CD4-positive, alpha-beta T cell treated with Interleukin-17A for 1 hour (primary cell): ENCODE measurements at regions not wholly inside any gene's neighbourhood (a gene's known extent, or its start where the extent isn't known, plus 50 kb on each side); places are given as distances from the start of the nearest gene placed in this dataset.

Experiments used
- DNase-seq: peaks from one replicate; pipeline ENCODE4 v3.0.0-alpha.2; 2020

DNA sequence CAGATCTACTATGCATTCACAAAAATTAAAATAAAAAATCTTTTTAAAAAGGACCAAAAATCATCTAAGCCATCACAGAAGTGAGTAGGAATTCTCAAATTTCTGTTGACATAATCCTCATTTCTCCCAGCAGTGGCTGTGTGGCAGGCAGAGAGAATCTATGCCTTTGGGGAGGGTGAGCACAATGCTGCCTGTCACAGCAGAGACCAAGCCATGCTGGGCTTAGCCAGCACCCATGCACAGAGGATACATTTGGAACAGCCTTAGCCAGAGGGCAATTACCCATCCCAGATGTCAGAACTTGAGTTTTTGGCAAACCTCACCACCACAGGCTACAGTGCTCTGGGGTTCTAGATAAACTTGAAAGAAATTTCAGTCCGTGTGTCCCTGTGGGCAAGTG is 1274.8 kb upstream of the ADGRL3 start:
- no peak for DNase-seq

DNA sequence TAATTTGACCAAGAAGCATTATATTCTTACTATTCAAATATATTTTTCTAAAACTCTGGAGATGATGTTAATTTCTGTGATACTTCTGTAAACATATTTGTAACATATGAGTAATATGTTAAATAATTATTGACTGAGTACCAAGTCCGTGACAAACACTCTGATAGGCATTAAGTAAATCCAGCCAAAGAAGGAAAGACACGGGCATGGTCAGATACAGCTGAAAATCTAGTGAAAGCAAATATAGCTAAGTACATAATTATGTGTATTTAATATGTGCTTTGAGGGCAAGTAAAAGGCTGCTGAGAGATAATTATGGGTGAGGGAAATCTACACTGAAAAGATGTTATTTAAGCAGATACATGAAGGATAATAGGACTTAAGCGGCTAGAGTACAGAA is 1263.6 kb upstream of the ADGRL3 start:
- DNase-seq = no peak

DNA sequence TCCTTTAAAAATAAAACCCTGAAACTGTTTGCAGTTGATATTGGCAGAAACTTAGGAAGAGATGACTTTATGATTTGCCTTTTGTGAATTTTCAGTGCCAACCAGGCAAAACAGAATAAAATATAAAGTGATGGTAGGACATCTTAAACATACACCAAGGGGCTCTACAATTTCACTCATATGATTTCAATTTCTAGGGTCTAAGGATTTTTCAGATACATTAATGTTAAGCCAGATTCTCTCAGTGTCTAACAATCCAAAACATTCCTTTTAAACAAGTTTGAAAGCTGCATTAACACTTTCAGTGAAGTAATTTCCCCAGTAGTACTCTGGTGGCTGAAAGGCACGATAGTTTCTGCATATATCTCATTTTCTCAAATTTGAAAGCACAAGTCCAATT is 1262.0 kb upstream of the ADGRL3 start:
- no peak for DNase-seq

DNA sequence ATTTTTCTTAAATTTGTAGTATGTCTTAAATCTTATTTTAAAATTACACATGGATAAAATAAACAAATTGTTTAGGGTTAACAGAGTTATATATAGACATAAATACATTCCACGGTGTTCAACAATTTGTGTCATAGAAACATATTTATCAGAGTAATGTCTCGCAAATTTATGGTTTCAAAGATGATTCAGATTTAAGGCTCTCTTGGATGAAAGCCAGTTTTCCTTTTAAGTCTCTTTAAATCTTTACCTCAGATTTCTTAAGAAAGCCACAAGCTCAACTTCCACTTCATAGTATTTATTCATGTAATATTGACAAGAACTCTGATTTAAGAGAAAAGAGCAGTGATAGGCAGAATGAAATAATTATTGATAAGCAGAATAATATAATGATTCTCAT is 1254.8 kb upstream of the ADGRL3 start:
- DNase-seq = no peak

DNA sequence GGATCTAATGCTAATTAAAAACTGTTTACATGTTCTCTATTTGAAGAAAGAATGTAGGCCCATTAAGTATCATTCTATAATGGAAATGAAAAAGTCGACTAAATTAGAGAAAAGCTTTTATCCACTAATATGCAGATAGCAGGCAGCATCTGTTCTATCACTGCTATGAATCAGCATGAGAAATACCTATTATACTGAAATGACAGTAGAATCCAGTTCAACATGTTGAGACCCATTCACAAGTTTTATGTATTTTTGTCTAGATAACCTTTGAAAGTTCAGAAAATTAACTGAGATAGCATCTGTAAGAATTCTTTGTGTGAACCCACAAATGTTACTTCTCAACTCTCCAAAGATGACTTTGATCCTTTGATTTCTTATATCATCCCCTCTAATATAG is 1254.4 kb upstream of the ADGRL3 start:
- DNase-seq = no peak

DNA sequence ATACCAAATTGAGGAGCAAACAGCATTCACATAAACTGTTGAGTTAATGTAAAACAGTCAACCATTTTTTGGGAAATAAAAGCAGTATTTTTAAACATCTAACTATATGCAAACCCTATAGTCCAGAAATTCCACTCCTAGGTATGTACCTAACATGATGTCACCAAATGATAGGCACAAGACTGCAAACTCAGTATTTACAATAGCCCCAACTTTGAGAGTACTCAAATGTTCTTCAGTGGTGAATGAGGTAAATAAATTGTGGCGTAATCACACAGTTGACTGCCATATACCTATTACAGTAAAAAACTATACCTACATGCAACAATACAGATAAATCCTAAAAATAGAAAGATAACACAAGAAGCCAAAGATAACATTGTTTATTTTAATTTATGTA is 1243.8 kb upstream of the ADGRL3 start:
- DNase-seq = no peak

DNA sequence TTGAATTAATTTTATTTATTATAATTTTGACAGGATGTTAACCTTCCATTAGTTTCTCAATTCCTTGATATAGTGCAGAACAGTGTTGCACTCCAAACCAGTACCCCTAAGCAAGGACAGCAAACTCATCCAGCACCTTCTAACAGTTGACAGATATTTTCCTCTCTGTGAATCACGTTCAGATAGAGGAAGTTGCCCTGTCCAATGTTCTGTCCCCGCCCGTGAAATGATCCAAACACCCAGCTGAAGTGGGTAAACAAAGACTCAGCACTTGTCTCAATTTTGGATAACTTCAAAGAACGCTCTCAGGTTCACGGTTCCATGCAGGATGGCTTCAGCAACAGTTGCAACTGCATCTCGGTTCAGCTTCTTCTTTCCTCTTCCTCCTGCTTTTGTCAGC is 1240.0 kb upstream of the ADGRL3 start:
- no peak for DNase-seq

DNA sequence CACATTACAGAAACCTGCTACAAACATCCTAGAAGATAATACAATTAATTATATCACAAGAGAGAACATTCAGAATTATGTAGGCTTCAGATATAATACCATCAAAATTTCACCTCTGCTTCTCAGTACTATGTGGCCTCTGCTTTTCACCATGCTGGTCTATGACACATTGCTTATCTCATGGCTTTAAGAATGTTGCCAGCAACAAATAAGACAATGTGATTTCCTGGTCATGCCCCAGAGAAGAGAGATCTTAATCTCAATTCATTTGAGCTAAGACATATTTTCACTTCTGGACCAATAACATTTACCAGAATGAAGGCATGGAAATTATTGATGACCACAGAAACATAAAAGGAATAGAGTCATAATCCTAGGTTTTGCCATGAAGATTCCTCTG is 1233.4 kb upstream of the ADGRL3 start:
- no peak for DNase-seq

DNA sequence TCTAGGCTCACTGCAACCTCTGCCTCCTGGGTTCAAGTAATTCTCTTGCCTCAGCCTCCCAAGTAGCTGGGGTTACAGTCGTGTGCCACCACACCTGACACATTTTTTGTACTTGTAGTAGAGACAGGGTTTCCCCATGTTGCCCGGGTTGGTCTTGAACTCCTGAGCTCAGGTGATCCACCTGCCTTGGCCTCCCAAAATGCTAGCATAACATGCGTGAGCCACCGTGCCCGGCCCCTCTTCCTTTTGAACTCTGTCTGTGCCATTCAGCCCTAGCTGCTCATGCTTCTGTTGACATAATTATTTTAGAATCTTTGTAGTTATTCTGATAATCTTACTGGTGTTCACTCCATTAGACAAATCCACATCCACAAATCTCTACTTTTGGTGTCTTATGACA is 1231.3 kb upstream of the ADGRL3 start:
- no peak for DNase-seq

DNA sequence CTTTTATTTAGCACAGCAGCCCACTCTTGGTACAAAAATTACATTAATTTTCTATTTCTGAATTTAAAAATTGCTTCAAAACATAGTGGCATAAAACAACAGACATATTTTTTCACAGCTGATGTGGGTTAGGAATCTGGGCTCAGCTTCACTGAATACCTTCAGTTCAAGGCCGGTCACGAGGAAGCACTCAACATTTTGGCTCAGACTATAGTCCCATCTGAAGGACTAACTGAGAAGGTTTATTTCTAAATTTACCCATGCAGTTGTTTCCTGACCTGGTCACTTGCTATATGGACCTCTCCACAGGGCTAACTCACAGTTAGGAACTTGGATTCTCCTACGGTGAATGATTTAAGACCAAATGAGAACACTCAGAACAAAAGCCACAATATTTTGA is 1230.2 kb upstream of the ADGRL3 start:
- DNase-seq = no peak

DNA sequence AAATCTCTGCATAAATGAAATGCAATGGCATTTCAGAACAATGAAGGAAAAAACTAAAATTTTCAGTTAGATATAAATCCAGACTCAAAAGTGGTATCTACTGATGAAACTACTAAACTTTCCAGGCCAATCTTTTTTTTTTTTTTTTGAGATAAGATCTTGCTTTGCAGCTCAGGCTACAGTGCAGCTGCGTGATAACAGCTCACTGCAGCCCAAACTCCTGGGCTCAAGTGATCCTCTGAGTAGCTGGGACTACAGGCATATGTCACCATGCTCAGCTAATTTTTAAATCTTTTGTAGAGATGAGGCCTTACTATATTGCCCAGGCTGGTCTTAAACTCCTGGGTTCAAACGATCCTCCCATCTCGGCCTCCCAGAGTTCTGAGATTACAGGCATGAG is 1228.2 kb upstream of the ADGRL3 start:
- DNase-seq = no peak

DNA sequence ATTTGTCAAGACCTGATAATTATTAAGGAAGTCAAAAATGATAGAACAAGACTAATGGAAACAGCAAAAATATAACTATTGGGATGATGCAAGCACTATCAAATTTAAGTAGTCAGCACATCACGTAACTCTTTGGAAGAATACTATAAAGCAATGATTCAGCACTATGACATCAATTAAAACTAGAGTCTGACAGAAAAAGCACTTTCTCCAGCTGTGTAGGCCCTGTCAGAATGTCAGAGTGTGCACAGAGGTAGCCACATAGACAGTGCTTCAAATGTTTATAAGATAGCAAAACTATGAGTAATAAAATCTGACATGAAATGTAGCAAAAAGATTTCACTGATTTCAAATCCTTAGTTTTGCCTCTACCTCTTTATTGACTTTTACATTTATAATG is 1226.6 kb upstream of the ADGRL3 start:
- no peak for DNase-seq

DNA sequence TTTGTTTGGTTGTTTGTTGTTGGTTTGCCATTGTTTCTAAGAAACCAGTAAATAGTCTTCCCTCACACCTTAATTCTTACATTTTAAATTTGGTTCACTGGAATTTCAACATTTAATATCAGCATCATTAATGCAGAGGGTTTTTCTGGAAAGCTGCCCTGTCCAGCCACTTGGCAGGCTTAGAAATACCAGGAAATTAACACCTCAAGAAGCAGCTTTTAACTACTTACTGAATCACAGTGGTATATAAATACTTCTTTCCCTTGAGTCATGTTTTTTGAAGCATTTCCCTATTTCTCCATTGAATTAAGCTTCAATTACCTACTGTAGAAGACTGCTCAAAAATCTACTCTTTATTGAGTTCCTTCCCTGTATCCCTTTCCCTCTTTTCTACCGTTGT is 1221.1 kb upstream of the ADGRL3 start:
- no peak for DNase-seq

DNA sequence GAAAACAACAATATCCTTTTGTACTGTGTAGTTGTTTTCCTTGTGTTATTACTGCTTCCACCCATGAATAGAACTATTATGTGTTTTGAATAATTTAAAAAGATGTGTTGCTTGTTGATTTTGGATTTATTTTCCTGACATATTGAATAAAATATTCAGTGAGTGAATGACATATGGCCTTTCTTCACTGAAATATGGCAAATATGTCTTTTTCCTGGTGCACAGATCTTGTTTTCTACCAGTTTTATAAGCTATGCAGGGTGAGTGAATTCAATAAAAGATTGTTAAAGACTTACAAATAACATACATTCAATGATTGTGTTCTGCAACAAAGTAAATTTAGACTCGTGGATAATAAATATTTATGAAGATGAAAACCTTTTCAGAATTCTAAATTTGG is 1216.3 kb upstream of the ADGRL3 start:
- no peak for DNase-seq

DNA sequence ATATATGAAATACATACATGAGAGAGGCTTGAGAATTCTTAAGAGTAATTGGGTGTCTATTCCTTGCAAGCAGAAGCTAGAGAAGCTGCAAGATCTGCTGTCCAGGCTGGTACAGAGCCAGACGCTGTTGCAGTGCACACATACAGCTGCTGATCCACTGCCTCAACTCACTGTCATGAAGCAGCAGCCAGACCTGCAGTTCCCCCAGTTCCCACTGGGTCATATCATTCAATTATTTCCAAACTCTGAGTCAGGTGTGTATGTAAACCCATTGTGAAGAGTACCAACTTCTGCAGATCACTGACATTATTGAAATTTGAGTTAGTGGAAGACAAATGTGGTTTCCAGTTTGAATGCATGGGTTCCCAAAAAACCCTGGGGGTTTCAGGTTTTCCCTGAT is 1212.8 kb upstream of the ADGRL3 start:
- no peak for DNase-seq

DNA sequence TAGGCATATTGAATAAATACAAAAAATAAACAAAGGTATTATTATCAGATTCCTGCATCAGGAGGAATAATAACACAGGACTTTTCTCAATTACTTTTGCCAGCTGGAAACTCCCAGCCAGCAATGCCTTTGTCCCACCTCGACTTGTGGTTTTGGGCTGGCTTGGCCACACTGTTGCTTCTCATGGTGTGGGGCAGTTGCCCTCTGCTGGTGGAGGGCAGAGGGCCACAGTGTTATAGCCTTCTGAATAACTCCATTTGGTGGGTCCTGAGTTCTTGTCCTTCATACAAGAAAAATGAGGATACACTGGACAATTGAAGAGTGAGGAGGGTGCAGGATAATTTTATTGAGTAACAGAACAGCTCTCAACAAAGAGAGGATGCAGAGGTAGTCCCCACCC is 1206.0 kb upstream of the ADGRL3 start:
- DNase-seq = no peak

DNA sequence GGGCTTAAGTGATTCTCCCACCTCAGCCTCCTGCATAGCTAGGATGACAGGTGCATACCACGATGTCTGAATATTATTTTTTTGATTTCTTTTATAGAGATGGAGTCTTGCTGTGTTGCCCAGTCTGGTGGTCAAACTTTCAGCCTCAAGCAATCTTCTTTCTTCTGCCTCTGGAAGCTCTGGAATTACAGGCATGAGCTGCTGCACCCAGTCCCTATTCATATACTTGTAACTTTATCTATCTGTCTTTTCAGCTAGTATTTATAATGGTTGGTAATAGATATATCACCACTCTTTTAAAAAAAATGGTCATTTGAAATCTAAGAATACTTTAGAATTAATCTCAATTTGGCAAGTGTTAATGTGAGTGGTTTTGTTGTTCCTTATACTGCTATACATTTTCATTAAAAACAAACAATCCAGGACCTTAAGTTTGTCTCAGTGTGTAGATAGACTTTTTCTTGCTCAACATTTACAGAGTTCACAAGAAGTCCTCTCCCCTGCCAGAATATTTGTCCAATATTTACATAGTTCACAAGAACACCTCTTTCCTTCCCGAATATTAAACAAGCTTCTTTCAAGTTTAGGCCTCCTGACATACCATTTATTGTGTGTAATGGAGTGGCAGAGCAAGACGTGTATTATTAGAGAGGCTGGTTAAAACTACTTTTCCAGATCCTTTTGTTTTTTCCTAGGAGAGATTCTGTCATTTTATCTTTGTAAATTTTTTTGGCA is 1197.4 kb upstream of the ADGRL3 start:
- no peak for DNase-seq

DNA sequence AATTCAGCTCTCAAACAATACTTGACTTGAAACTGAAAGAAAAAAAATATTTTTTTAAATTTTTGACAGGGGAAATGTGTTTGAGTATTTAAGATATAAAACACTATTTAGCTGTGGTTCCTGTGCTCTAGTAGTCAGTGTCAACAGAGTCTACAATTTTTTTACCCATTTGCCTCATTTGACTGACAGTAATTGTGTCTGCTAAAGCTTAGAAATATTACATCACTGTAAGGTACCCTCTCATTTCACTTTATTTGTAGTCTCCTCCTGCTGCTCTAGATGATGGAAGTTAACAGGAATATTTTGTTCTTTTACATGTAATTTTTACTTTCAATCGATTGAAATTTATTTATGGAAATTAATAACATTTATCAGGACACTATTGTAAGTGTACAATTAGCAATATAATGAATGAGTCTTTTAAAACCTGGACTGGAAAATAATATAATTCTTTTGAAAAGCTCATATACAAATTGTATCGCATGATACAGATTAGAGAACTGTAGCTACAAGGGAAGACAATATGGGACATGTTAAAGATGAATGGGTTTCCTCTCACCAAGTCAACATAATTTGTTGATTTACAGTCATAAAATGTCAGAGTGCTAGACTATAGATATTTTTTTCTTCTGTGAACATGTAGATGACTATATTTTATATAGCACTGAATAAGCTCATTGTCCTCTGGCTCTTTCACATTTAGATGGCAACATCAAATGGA is 1186.5 kb upstream of the ADGRL3 start:
- no peak for DNase-seq

DNA sequence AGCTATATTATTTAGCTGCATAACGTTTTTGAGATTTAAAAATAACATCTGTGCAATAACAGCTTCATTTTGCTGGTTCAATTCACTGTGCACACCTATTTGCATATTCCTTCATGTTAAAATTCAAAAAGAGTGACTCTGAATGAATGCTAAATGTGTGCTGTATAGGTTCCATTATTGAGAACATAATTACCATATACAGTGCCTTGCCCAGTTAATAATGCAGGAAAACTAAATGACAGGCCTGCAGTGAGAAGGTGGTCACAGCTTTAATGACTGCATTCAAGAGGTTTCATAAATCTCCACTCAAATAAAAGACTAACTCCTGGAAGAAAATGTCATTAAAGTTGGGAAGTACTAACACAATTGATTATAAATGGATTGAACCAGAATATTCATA is 1183.2 kb upstream of the ADGRL3 start:
- DNase-seq = no peak

DNA sequence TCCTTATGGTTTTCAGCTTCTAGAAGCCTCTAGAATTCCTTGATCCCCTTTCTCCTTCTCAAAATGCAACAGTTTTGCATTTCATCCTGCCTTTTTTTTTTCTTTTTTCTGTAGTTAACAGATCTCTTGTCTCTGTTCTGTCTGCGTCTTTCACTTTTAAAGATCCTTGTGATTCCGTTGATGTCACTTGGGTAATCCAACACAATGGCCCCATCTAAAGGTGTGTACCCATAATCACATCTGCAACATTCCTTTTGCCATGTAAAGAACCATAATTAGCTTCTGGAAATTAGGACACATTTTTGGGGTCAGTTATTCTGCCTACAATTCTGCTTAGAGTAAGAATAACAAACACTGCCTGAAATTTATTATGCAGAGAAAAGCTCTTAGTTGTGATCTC is 1180.9 kb upstream of the ADGRL3 start:
- DNase-seq = no peak

DNA sequence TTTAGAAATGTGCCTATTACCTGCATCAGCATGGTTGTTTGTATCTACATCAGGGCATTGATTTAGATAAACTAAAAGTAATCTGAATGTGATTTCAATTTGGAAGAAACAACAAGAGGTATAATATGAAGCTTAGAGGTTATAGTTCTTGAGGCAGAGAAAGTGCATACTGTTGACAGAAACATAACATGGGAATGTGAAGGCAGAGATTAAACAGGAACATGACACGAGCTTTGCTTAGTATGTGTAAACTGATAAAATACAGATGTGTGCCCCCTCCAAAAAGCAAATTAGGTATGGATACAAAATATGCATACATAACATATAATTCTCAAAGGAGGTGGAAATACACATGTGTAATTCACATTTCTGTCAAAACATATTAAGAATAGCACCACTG is 1180.2 kb upstream of the ADGRL3 start:
- DNase-seq = no peak

DNA sequence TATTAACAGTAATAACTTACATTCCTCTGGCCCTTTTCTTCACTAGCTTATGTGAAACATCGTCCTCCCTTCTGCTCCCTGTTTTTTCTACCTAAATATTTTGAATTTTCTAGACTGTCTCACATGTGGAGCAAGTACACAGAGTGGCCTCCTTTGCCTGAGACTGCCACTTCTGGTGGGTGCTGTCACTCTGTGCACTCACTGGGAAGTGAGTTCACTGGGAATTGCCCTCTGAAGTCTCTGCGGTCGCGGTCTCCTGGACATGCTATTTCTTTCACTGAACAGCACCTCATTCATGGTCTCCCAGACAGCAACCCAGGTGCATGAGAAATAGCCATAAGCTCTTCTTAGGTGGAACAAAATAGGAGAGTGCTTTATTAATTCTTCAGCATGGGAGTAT is 1179.7 kb upstream of the ADGRL3 start:
- DNase-seq = no peak

DNA sequence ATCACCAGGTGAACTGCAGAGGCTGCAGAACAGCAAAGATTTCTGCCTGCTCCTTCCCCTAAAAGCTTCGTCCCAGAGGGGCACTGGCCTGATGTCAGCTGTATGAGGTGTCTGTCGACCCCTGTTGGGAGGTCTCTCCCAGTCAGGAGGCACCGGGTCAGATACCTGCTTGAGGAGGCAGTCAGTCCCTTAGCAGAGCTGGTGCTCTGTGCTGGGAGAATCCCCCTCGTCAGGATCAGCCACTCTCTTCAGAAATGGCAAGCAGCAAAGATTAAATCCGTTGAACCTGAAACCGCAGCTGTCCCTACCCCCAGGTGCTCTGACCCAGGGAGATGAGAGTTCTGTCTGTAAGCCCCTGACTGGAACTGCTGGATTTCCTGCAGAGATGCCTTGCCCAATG is 1166.3 kb upstream of the ADGRL3 start:
- DNase-seq = no peak

DNA sequence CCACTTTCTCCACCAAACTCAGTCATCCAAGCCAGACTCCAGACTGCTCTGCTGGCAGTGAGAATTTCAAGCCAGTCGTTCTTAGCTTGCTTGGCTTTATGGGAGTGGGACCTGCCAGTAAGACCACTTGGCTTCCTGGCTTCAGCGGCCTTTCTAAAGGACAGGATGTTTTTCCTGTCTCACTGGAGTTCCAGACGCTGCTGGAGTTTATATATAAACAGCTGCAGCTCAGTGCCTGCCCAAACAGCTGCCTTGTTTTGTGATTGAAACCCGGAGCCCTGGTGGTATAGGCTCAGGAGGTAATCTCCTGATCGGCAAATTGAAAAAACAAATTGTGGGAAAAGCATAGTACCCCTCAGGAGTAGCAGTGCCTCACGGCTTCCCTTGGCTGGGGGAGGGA is 1165.8 kb upstream of the ADGRL3 start:
- DNase-seq = no peak

DNA sequence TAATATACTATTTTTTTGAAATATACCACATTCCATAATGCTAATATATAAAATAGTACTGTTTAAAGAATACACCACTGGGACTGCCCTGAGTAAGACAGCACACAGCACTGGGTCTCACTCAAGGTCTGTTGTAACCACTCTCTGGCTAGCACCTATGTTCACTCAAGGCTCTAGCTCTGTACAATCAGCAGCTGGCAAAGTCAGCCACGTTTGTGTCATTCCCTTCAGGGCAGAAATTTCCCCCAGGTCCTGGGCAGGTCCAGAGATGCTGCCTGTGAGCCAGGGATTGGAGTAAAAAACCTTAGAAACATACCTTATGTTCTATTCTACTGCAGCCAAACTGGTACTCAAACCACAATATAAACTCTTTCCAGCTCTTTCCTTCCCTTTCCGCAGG is 1160.2 kb upstream of the ADGRL3 start:
- no peak for DNase-seq
